K562 (cell line): ENCODE measurements at regions not wholly inside any gene's neighbourhood (a gene's known extent, or its start where the extent isn't known, plus 50 kb on each side); places are given as distances from the start of the nearest gene placed in this dataset.

Experiments
- DIDO1 ChIP-seq: fragments of 450-650 bp; IDR thresholded peaks from 2 replicates; pipeline ENCODE4 v1.6.1; 2016; ENCODE audit warnings: low read depth, missing biosample characterization, missing genetic modification characterization
- ESRRB ChIP-seq: fragments of 250-450 bp; sonication (Bioruptor Pico); IDR thresholded peaks from 2 replicates; pipeline ENCODE4 v1.5.0; 2020; ENCODE audit warnings: mild to moderate bottlenecking, moderate library complexity, borderline replicate concordance
- EZH2 ChIP-seq: IDR thresholded peaks from 2 replicates; pipeline ENCODE4 v1.6.1; 2012; ENCODE audit warnings: low read depth, mild to moderate bottlenecking, inconsistent platforms, low read length, borderline replicate concordance
- HOMEZ ChIP-seq: fragments of 250-450 bp; sonication (Bioruptor Pico); IDR thresholded peaks from 2 replicates; pipeline ENCODE4 v1.4.0; 2020; ENCODE audit warnings: mild to moderate bottlenecking, moderate library complexity
- IRF1 ChIP-seq: sonication (generic); formaldehyde crosslinking; IDR thresholded peaks from 2 replicates; pipeline ENCODE4 v1.8.0; 2022; ENCODE audit warnings: missing genetic modification reagents, mild to moderate bottlenecking, borderline replicate concordance
- MAFK ChIP-seq: IDR thresholded peaks from 2 replicates; pipeline ENCODE4 v1.6.1; 2011; ENCODE audit warnings: low read length, improper control_type of control experiment
- MAX ChIP-seq: sonication (generic); formaldehyde crosslinking; IDR thresholded peaks from 2 replicates; pipeline ENCODE4 v1.9.0; 2022; ENCODE audit warnings: mild to moderate bottlenecking, missing genetic modification reagents
- REST ChIP-seq, 2 experiments: fragments of 450-650 bp; formaldehyde crosslinking in 1 of 2; IDR thresholded peaks; 2 replicates each; pipeline versions ENCODE4 v1.4.0 to v1.6.1; 2014 to 2020; ENCODE audit warnings: mild to moderate bottlenecking in 2 of 2, borderline replicate concordance in 1 of 2, low read depth in 1 of 2
- SIX5 ChIP-seq, 2 experiments: IDR thresholded peaks; 2 replicates each; pipeline ENCODE4 v1.6.1; 2011; ENCODE audit warnings: low read length in 2 of 2, borderline replicate concordance in 1 of 2, low read depth in 1 of 2, mild to moderate bottlenecking in 1 of 2, moderate library complexity in 1 of 2; ENCODE audit not compliant: insufficient read depth in 1 of 2
- SMARCE1 ChIP-seq: fragments of 450-650 bp; IDR thresholded peaks from 2 replicates; pipeline ENCODE4 v1.7.1; 2016; ENCODE audit warnings: mild to moderate bottlenecking
- SPI1 ChIP-seq: IDR thresholded peaks from 2 replicates; pipeline ENCODE4 v1.6.1; 2011; ENCODE audit warnings: low read depth, low read length, control low read depth, borderline replicate concordance
- TAF1 ChIP-seq: IDR thresholded peaks from 2 replicates; pipeline ENCODE4 v1.6.1; 2011; ENCODE audit warnings: mild to moderate bottlenecking, low read length, moderate library complexity; ENCODE audit not compliant: insufficient read depth, control insufficient read depth, severe bottlenecking; ENCODE audit errors: extremely low read depth
- TCF7 ChIP-seq: sonication (generic); IDR thresholded peaks from 2 replicates; pipeline ENCODE4 v1.6.1; 2016; ENCODE audit warnings: antibody characterized with exemption, borderline replicate concordance
- TF ChIP-seq, protein P1 (sequence below), 3 experiments: IDR thresholded peaks in 2 of 3; conservative IDR thresholded peaks in 1 of 3; 2 replicates each; pipeline ENCODE4 v1.5.1; 2011 to 2012; ENCODE audit warnings: low read length in 3 of 3, mild to moderate bottlenecking in 3 of 3, control low read depth in 2 of 3, improper control_type of control experiment in 1 of 3, inconsistent platforms in 1 of 3, low read depth in 1 of 3, mixed read lengths in 1 of 3, moderate library complexity in 1 of 3; ENCODE audit not compliant: insufficient read depth in 2 of 3

- no peak for TF ChIP-seq EZH2
- no peak for TF ChIP-seq SMARCE1
- TF ChIP-seq, protein P1, sequence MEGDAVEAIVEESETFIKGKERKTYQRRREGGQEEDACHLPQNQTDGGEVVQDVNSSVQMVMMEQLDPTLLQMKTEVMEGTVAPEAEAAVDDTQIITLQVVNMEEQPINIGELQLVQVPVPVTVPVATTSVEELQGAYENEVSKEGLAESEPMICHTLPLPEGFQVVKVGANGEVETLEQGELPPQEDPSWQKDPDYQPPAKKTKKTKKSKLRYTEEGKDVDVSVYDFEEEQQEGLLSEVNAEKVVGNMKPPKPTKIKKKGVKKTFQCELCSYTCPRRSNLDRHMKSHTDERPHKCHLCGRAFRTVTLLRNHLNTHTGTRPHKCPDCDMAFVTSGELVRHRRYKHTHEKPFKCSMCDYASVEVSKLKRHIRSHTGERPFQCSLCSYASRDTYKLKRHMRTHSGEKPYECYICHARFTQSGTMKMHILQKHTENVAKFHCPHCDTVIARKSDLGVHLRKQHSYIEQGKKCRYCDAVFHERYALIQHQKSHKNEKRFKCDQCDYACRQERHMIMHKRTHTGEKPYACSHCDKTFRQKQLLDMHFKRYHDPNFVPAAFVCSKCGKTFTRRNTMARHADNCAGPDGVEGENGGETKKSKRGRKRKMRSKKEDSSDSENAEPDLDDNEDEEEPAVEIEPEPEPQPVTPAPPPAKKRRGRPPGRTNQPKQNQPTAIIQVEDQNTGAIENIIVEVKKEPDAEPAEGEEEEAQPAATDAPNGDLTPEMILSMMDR (IDR thresholded peaks at IDR 0.05 in 2 of 3, conservative IDR thresholded peaks at IDR 0.05 in 1 of 3; ENCODE audit: insufficient read depth in 2 of 3, low read depth in 1 of 3, low read length in 3 of 3) = no peak
- no peak for TF ChIP-seq TAF1
- no peak for TF ChIP-seq IRF1 (CRISPR knock-in tag)
- TF ChIP-seq MAFK = no peak
- TF ChIP-seq DIDO1 (tag) = no peak
- no peak for TF ChIP-seq SPI1
- TF ChIP-seq HOMEZ (CRISPR knock-in tag) = no peak
- TF ChIP-seq MAX (CRISPR knock-in tag) = no peak
- no peak for TF ChIP-seq ESRRB (CRISPR knock-in tag)
- TF ChIP-seq REST (IDR thresholded peaks at IDR 0.05; ENCODE audit: borderline replicate concordance) = no peak
- TF ChIP-seq REST (CRISPR knock-in tag; IDR thresholded peaks at IDR 0.05; ENCODE audit: low read depth) = no peak
- no peak for TF ChIP-seq TCF7
- TF ChIP-seq SIX5 (IDR thresholded peaks at IDR 0.05; ENCODE audit: borderline replicate concordance in 1 of 2, insufficient read depth in 1 of 2, low read depth in 1 of 2, low read length in 2 of 2) = no peak
Measured at GRCh38 chr7:24152877-24153472, 131.0 kb upstream of the NPY start.
